Fibroblast of the aortic adventitia (primary cell): ENCODE measurements at regions not wholly inside any gene's neighbourhood (a gene's known extent, or its start where the extent isn't known, plus 50 kb on each side); places are given as distances from the start of the nearest gene placed in this dataset.

Experiments used
- DNase-seq: peaks from one replicate; pipeline ENCODE4 v3.0.0-alpha.2; 2010; ENCODE audit warnings: low read depth
- H3K4me3 ChIP-seq: 2 replicates; pipeline ENCODE4 v1.5.1; 2011; ENCODE audit warnings: low read depth, mild to moderate bottlenecking, control low read depth, low read length, moderate library complexity
- CTCF ChIP-seq: IDR thresholded peaks from 2 replicates; pipeline ENCODE4 v1.5.1; 2011; ENCODE audit warnings: mild to moderate bottlenecking, low read length, control low read depth, inconsistent platforms; ENCODE audit not compliant: insufficient read depth

GRCh38 chr4:31298737-31299136 is 578.6 kb downstream of the PCDH7 start:
- no peak for TF ChIP-seq CTCF
- DNase-seq = no peak
- H3K4me3 ChIP-seq = no peak overlapping the region

GRCh38 chr4:31307029-31307428 is 586.9 kb downstream of the PCDH7 start:
- no peak for TF ChIP-seq CTCF
- no peak overlapping the region for H3K4me3 ChIP-seq
- no peak for DNase-seq

- no peak overlapping the region for H3K4me3 ChIP-seq
- DNase-seq = no peak
- no peak for TF ChIP-seq CTCF
These were observed 604.6 kb downstream of the PCDH7 start for GRCh38 chr4:31324814-31325213.

- no peak for DNase-seq
- no peak overlapping the region for H3K4me3 ChIP-seq
- TF ChIP-seq CTCF = no peak
These were observed 605.1 kb downstream of the PCDH7 start for GRCh38 chr4:31325300-31325699.

GRCh38 chr4:31327031-31327430 is 606.9 kb downstream of the PCDH7 start:
- H3K4me3 ChIP-seq = no peak overlapping the region
- no peak for DNase-seq
- TF ChIP-seq CTCF = no peak

- H3K4me3 ChIP-seq = no peak overlapping the region
- DNase-seq = peak; percentile 40
- TF ChIP-seq CTCF = no peak
These were observed 608.8 kb downstream of the PCDH7 start for GRCh38 chr4:31328932-31329331.

GRCh38 chr4:31334086-31334910 is 614.1 kb downstream of the PCDH7 start:
- TF ChIP-seq CTCF = no peak
- no peak overlapping the region for H3K4me3 ChIP-seq
- no peak for DNase-seq
